B cell (primary cell): ENCODE measurements at regions not wholly inside any gene's neighbourhood (a gene's known extent, or its start where the extent isn't known, plus 50 kb on each side); places are given as distances from the start of the nearest gene placed in this dataset.

Source experiments
- ATAC-seq: fragments of 200-7000 bp; cut with Tn5 transposase; one replicate; pipeline ENCODE4 v1.10.0; 2021; ENCODE audit warnings: low read depth, mild to moderate bottlenecking, moderate number of reproducible peaks, moderate library complexity
- CTCF ChIA-PET: fragments of 350-600 bp; sonication (Branson Sonifier 250); formaldehyde crosslinking; loops from one replicate; lab custom pipeline; 2021; ENCODE audit warnings: antibody characterized with exemption, inconsistent platforms; lab: Charles Lee
- POLR2A ChIA-PET: fragments of 350-600 bp; sonication (Branson Sonifier 250); formaldehyde crosslinking; loops from one replicate; lab custom pipeline; 2021; ENCODE audit warnings: antibody characterized with exemption; lab: Charles Lee
- DNase-seq: peaks from one replicate; pipeline ENCODE4 v3.0.0; 2013
- H2AFZ ChIP-seq: 2 replicates; pipeline ENCODE4 v1.6.1; 2012; ENCODE audit warnings: mild to moderate bottlenecking, low read depth, low read length; ENCODE audit not compliant: insufficient read depth, poor library complexity, severe bottlenecking
- H3K27ac ChIP-seq, 2 donors: 1 replicate in 1 of 2; 2 replicates in 1 of 2; pipeline ENCODE4 v1.5.1; 2012 to 2013; ENCODE audit warnings: low read length in 2 of 2, mild to moderate bottlenecking in 2 of 2, moderate library complexity in 1 of 2
- H3K27me3 ChIP-seq, 4 experiments: fragments of 200-600 bp in 1 of 4; sonication (generic) in 1 of 4; replicated peaks in 1 of 4; 1 replicate in 2 of 4; 2 replicates in 2 of 4; pipeline versions ENCODE4 v1.6.1 to v1.7.0; 2013 to 2016; ENCODE audit warnings: low read length in 3 of 4, mild to moderate bottlenecking in 2 of 4, mixed read lengths in 1 of 4, moderate library complexity in 1 of 4; ENCODE audit not compliant: insufficient read depth in 4 of 4, control insufficient read depth in 3 of 4; ENCODE audit errors: control extremely low read depth in 1 of 4
- H3K36me3 ChIP-seq, 2 experiments: replicated peaks in 1 of 2; 1 replicate in 1 of 2; 2 replicates in 1 of 2; pipeline versions ENCODE4 v1.6.1 to v1.7.1; 2013; ENCODE audit warnings: low read length in 1 of 2; ENCODE audit not compliant: insufficient read depth in 2 of 2, control insufficient read depth in 1 of 2; ENCODE audit errors: control extremely low read depth in 1 of 2, extremely low read depth in 1 of 2
- H3K4me1 ChIP-seq, 2 donors: fragments of 200-600 bp in 1 of 2; sonication (generic) in 1 of 2; 1 replicate in 1 of 2; 2 replicates in 1 of 2; pipeline versions ENCODE4 v1.5.1 to v1.6.1; 2013 to 2017; ENCODE audit warnings: low read length in 2 of 2; ENCODE audit not compliant: control insufficient read depth in 2 of 2, insufficient read depth in 2 of 2
- H3K4me2 ChIP-seq: replicated peaks from 2 replicates; pipeline ENCODE3; 2012; ENCODE audit warnings: mild to moderate bottlenecking, low read depth, low read length; ENCODE audit not compliant: poor library complexity, severe bottlenecking
- H3K4me3 ChIP-seq, 5 experiments: fragments of 200-600 bp in 1 of 5; sonication (generic) in 1 of 5; 1 replicate in 3 of 5; 2 replicates in 2 of 5; pipeline versions ENCODE4 v1.5.1 to v1.7.0; 2011 to 2016; ENCODE audit warnings: low read length in 4 of 5, mild to moderate bottlenecking in 4 of 5, low read depth in 2 of 5, control low read depth in 1 of 5, moderate library complexity in 1 of 5; ENCODE audit not compliant: insufficient read depth in 1 of 5; ENCODE audit errors: control extremely low read depth in 1 of 5, extremely low read depth in 1 of 5
- H3K79me2 ChIP-seq: fragments of 200-600 bp; sonication (generic); one replicate; pipeline ENCODE4 v1.6.0; 2016; ENCODE audit warnings: low read length; ENCODE audit not compliant: control insufficient read depth, insufficient read depth
- H3K9ac ChIP-seq: fragments of 200-600 bp; sonication (generic); 2 replicates; pipeline ENCODE4 v1.6.1; 2017; ENCODE audit warnings: mild to moderate bottlenecking, low read length, moderate library complexity
- H3K9me3 ChIP-seq, 3 donors: one replicate each; pipeline versions ENCODE4 v1.6.1 to v1.7.1; 2013; ENCODE audit warnings: low read length in 2 of 3; ENCODE audit not compliant: control insufficient read depth in 2 of 3, insufficient read depth in 1 of 3; ENCODE audit errors: control extremely low read depth in 1 of 3
- H4K20me1 ChIP-seq: 2 replicates; pipeline ENCODE4 v1.6.0; 2012; ENCODE audit warnings: mild to moderate bottlenecking, low read length; ENCODE audit not compliant: insufficient read depth, control insufficient read depth, poor library complexity, severe bottlenecking
- H3K27ac Mint-ChIP-seq: one replicate; pipeline ENCODE4 v1.8.0; 2021; ENCODE audit warnings: mixed read lengths
- H3K27me3 Mint-ChIP-seq: one replicate; pipeline ENCODE4 v1.8.0; 2021; ENCODE audit warnings: mixed read lengths
- H3K4me1 Mint-ChIP-seq: one replicate; pipeline ENCODE4 v1.8.0; 2021; ENCODE audit warnings: mixed read lengths
- H3K4me3 Mint-ChIP-seq: one replicate; pipeline ENCODE4 v1.8.0; 2021; ENCODE audit warnings: mixed read lengths
- H3K9me3 Mint-ChIP-seq: one replicate; pipeline ENCODE4 v1.8.0; 2022; ENCODE audit warnings: mixed read lengths; ENCODE audit not compliant: insufficient read depth
- EZH2 ChIP-seq: IDR thresholded peaks from 2 replicates; pipeline ENCODE4 v1.6.1; 2012; ENCODE audit warnings: borderline replicate concordance, low read depth, mild to moderate bottlenecking, moderate library complexity, low read length; ENCODE audit not compliant: insufficient read depth, poor library complexity, severe bottlenecking
- WGBS: methylation state at CpG from one replicate; pipeline ENCODE4 v1.1.5; 2013; ENCODE audit warnings: missing lambda C conversion rate; ENCODE audit not compliant: insufficient coverage; 5-methylcytosine and 5-hydroxymethylcytosine counted together
- intact Hi-C: fragments of 100-400 bp; cut with micrococcal nuclease; formaldehyde crosslinking; loops from one replicate; pipeline ENCODE4 v1.10.0; 2022
- TF ChIP-seq, protein P1 (sequence below): fragments of 200-600 bp; IDR thresholded peaks from one replicate; pipeline ENCODE4 v1.8.0; 2022; ENCODE audit warnings: antibody characterized with exemption, mild to moderate bottlenecking

DNA sequence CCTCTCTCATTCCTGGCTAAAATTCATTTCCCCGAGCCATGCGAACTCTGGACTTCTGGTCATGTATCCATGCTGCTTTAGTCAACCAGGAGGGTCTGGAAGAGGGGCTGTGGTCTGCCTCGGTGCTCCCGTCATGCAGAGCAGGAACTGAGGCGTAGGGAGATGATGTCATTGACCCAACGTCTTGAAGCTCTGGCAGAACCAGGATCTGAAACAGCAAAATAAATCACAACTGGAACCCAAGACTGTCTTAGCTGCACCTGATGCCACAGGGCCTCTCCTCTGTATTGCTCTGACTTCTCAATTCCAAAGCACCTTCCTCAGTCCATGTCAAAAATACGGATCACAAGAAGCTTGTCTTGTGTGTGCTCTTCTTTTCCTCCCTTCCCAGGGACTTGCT is 131.0 kb upstream of the LDB2 start:
- Histone ChIP-seq H2AFZ (no peak overlapping the region), H3K4me2 (no peak overlapping the region), H3K4me3 (no peak overlapping the region), H3K9ac (no peak overlapping the region), H4K20me1 (no peaks in the 10 kb centered on the region), H3K79me2 (no peaks in the 10 kb centered on the region), H3K36me3 (no peaks in the 10 kb centered on the region), H3K27ac (no peak overlapping the region), H3K4me1 (no peaks in the 10 kb centered on the region), H3K27me3 (no peaks in the 10 kb centered on the region), H3K9me3 (peaks cover 0 to 4% (median 0%) of the 10 kb centered on the region in 3 donors)
- intact Hi-C loops = no loop called here
- H3K27me3 Mint-ChIP-seq = no peaks in the 10 kb centered on the region
- H3K27ac Mint-ChIP-seq = no peak overlapping the region
- DNase-seq (no peak), ATAC-seq (no peak)
- POLR2A ChIA-PET = no interaction called here
- H3K4me3 Mint-ChIP-seq = no peak overlapping the region
- no peak for TF ChIP-seq EZH2
- TF ChIP-seq, protein P1, sequence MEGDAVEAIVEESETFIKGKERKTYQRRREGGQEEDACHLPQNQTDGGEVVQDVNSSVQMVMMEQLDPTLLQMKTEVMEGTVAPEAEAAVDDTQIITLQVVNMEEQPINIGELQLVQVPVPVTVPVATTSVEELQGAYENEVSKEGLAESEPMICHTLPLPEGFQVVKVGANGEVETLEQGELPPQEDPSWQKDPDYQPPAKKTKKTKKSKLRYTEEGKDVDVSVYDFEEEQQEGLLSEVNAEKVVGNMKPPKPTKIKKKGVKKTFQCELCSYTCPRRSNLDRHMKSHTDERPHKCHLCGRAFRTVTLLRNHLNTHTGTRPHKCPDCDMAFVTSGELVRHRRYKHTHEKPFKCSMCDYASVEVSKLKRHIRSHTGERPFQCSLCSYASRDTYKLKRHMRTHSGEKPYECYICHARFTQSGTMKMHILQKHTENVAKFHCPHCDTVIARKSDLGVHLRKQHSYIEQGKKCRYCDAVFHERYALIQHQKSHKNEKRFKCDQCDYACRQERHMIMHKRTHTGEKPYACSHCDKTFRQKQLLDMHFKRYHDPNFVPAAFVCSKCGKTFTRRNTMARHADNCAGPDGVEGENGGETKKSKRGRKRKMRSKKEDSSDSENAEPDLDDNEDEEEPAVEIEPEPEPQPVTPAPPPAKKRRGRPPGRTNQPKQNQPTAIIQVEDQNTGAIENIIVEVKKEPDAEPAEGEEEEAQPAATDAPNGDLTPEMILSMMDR = no peak
- CTCF ChIA-PET = no interaction called here
- peaks cover 3% of the 10 kb centered on the region for H3K9me3 Mint-ChIP-seq
- H3K4me1 Mint-ChIP-seq = no peaks in the 10 kb centered on the region
- WGBS = 69% methylated on average over 7 of the region's 7 CpGs

DNA sequence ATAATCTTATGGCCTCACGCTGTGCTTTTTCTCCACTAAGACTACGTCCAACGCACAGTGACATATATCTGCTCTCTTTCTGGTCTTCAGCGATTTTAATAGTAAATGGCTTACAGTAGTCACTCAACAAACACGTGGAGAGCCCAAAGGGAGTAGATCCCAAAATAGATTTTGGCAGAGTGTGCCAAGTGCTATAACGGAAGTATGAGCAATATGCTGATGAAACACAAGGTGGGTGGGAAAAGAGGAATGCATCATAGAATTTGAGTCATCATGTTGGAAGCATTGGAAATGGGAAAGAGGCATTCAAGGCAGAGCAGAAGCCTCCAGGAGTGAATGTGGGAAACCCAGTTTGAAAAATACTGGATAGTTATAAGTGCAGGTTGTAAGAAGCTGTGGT is 129.1 kb upstream of the LDB2 start:
- POLR2A ChIA-PET = no interaction called here
- no peak overlapping the region for H2AFZ ChIP-seq
- CTCF ChIA-PET = no interaction called here
- H3K36me3 ChIP-seq = no peaks in the 10 kb centered on the region
- no peak overlapping the region for H3K27ac Mint-ChIP-seq
- H3K27me3 Mint-ChIP-seq = no peaks in the 10 kb centered on the region
- DNase-seq = no peak
- TF ChIP-seq, protein P1 = no peak
- no peak for TF ChIP-seq EZH2
- intact Hi-C loops = no loop called here
- no peaks in the 10 kb centered on the region for H3K79me2 ChIP-seq
- H3K4me2 ChIP-seq = no peak overlapping the region
- H3K4me1 ChIP-seq = no peaks in the 10 kb centered on the region
- no peak for ATAC-seq
- no peaks in the 10 kb centered on the region for H4K20me1 ChIP-seq
- H3K9me3 Mint-ChIP-seq = no peaks in the 10 kb centered on the region
- no peak overlapping the region for H3K4me3 Mint-ChIP-seq
- no peak overlapping the region for H3K9ac ChIP-seq
- no peak overlapping the region for H3K4me3 ChIP-seq
- WGBS = 91% methylated on average over 6 of the region's 6 CpGs
- peaks cover 0 to 4% (median 0%) of the 10 kb centered on the region in 3 donors for H3K9me3 ChIP-seq
- H3K4me1 Mint-ChIP-seq = no peaks in the 10 kb centered on the region
- no peaks in the 10 kb centered on the region for H3K27me3 ChIP-seq
- H3K27ac ChIP-seq = no peak overlapping the region
